A673 (cell line): ENCODE measurements at regions not wholly inside any gene's neighbourhood (a gene's known extent, or its start where the extent isn't known, plus 50 kb on each side); places are given as distances from the start of the nearest gene placed in this dataset.
"Not testable (repeated sequence)": the region's sequence is repeated elsewhere in the genome, so short reads cannot be mapped to it uniquely, and the experiment has no call there.

ENCODE experiments used
- BruUV-seq: library from RNA; stranded (reverse); fragments of 400-500 nt; replicated peaks from 2 replicates; lab custom pipeline; 2021; lab: Mats Ljungman, UMichigan
- CTCF ChIA-PET: fragments of 300-600 bp; sonication (Branson Sonifier 250); formaldehyde crosslinking; loops from one replicate; lab custom pipeline; 2022; ENCODE audit warnings: antibody characterized with exemption; lab: Charles Lee
- POLR2A ChIA-PET: fragments of 300-600 bp; sonication (Branson Sonifier 250); formaldehyde crosslinking; loops from one replicate; lab custom pipeline; 2022; ENCODE audit warnings: antibody characterized with exemption; ENCODE audit not compliant: low non-redundant PET; lab: Charles Lee
- DNase-seq: peaks from one replicate; pipeline ENCODE4 v3.0.0-alpha.2; 2015; ENCODE audit warnings: low spot score
- H3K27ac ChIP-seq: fragments of 200-600 bp; sonication (generic); 2 replicates; pipeline ENCODE4 v1.5.1; 2016; ENCODE audit warnings: mixed run types, low read depth, mild to moderate bottlenecking, mixed read lengths, antibody characterized with exemption, low read length; ENCODE audit not compliant: poor library complexity, severe bottlenecking
- H3K27me3 ChIP-seq: fragments of 200-600 bp; sonication (generic); replicated peaks from 2 replicates; pipeline ENCODE4 v1.6.1; 2017; ENCODE audit warnings: mixed run types, low read depth, mild to moderate bottlenecking, mixed read lengths, antibody characterized with exemption, low read length; ENCODE audit not compliant: insufficient read depth, poor library complexity
- H3K36me3 ChIP-seq: fragments of 200-600 bp; sonication (generic); 2 replicates; pipeline ENCODE4 v1.6.1; 2016; ENCODE audit warnings: mixed run types, mild to moderate bottlenecking, mixed read lengths, antibody characterized with exemption, low read length; ENCODE audit not compliant: insufficient read depth, poor library complexity, severe bottlenecking
- H3K4me1 ChIP-seq: fragments of 200-600 bp; sonication (generic); 2 replicates; pipeline ENCODE4 v1.6.1; 2017; ENCODE audit warnings: mixed run types, mild to moderate bottlenecking, mixed read lengths, antibody characterized with exemption, low read length; ENCODE audit not compliant: insufficient read depth, poor library complexity, severe bottlenecking
- H3K4me3 ChIP-seq: fragments of 200-600 bp; sonication (generic); 2 replicates; pipeline ENCODE4 v1.5.1; 2016; ENCODE audit warnings: low read depth, mixed run types, mild to moderate bottlenecking, mixed read lengths, low read length; ENCODE audit not compliant: poor library complexity, severe bottlenecking
- H3K9me3 ChIP-seq: fragments of 200-600 bp; sonication (generic); 2 replicates; pipeline ENCODE4 v1.6.1; 2016; ENCODE audit warnings: mixed run types, low read depth, mild to moderate bottlenecking, mixed read lengths, antibody characterized with exemption, low read length; ENCODE audit not compliant: poor library complexity, severe bottlenecking
- EZH2 ChIP-seq: fragments of 200-600 bp; sonication (generic); IDR thresholded peaks from 2 replicates; pipeline ENCODE4 v1.6.1; 2017; ENCODE audit warnings: borderline replicate concordance, low read depth, mild to moderate bottlenecking, mixed read lengths, antibody characterized with exemption, low read length; ENCODE audit not compliant: poor library complexity, severe bottlenecking
- intact Hi-C: fragments of 100-400 bp; cut with micrococcal nuclease; formaldehyde crosslinking; loops from one replicate; pipeline ENCODE4 v1.10.0; 2022; ENCODE audit not compliant: unreplicated experiment
- TF ChIP-seq, protein P1 (sequence below): fragments of 300-800, 200-600 bp; sonication (generic); conservative IDR thresholded peaks from 2 replicates; pipeline ENCODE4 v1.5.1; 2017; ENCODE audit warnings: low read depth, mild to moderate bottlenecking, antibody characterized with exemption, low read length, moderate library complexity, mixed read lengths

DNA sequence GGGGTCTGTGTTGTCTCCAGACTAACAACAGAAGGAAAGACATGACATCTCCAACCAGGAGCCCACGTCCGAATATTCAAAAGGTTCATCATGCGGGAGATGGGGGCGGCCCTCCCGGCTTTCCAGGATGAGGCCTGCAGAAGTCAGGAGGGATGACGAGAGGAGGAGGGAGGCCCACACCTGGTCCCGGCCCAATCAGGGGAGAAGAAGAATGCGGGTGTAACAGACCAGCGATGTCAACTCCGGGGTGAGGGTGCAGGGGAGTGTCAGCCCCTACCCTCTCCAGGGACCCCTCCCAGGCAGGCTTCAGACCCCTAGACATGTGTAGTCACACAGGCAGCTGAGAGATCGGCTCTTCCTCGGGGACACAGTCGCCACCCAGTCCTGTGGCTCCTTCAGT is 275.3 kb upstream of the ZNF507 start:
- no peak overlapping the region for H3K4me3 ChIP-seq
- BruUV-seq: no TSS peak
- CTCF ChIA-PET: no interaction called here

DNA sequence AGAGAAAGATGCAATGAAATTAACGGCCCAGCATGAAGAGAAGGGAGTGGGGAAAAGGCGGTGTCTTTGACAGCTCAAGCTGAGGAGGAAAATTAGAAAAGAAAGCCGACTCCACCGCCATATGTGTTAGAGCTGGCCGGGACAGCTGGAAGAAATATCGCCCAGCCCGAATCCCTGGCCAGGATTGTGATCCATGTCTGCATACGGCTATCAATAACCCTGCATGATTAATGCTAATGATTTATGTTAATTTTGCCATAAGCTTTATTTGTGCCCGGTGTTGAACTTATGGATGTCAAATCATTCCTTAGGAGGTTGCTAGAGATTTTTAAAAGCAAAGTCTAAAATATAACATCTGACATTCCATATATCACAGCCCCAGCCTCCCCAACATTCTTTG is 263.4 kb upstream of the ZNF507 start:
- H3K36me3 ChIP-seq: no peaks in the 10 kb centered on the region
- no peak for TF ChIP-seq EZH2
- TF ChIP-seq, protein P1, sequence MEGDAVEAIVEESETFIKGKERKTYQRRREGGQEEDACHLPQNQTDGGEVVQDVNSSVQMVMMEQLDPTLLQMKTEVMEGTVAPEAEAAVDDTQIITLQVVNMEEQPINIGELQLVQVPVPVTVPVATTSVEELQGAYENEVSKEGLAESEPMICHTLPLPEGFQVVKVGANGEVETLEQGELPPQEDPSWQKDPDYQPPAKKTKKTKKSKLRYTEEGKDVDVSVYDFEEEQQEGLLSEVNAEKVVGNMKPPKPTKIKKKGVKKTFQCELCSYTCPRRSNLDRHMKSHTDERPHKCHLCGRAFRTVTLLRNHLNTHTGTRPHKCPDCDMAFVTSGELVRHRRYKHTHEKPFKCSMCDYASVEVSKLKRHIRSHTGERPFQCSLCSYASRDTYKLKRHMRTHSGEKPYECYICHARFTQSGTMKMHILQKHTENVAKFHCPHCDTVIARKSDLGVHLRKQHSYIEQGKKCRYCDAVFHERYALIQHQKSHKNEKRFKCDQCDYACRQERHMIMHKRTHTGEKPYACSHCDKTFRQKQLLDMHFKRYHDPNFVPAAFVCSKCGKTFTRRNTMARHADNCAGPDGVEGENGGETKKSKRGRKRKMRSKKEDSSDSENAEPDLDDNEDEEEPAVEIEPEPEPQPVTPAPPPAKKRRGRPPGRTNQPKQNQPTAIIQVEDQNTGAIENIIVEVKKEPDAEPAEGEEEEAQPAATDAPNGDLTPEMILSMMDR: no peak
- intact Hi-C loops: no loop called here
- no peak for DNase-seq
- H3K9me3 ChIP-seq: no peaks in the 10 kb centered on the region
- no peak overlapping the region for H3K27ac ChIP-seq
- POLR2A ChIA-PET: no interaction called here
- H3K4me1 ChIP-seq: no peaks in the 10 kb centered on the region
- CTCF ChIA-PET: interaction anchor here (0.7 kb wide), 1 partner anchor 186 kb away, joined by 3 read pairs; no protein-coding TSS in a partner anchor
- BruUV-seq: no TSS peak
- H3K27me3 ChIP-seq: no peaks in the 10 kb centered on the region
- H3K4me3 ChIP-seq: no peak overlapping the region

More for the DNA sequence above, 275.3 kb upstream of the ZNF507 start:
- H3K36me3 ChIP-seq: no peaks in the 10 kb centered on the region
- H3K27ac ChIP-seq: no peak overlapping the region
- no peaks in the 10 kb centered on the region for H3K4me1 ChIP-seq
- H3K27me3 ChIP-seq: no peaks in the 10 kb centered on the region
- no peaks in the 10 kb centered on the region for H3K9me3 ChIP-seq
- POLR2A ChIA-PET: no interaction called here
- TF ChIP-seq, protein P1: no peak
- no peak for TF ChIP-seq EZH2
- intact Hi-C loops: no loop called here
- DNase-seq: no peak

DNA sequence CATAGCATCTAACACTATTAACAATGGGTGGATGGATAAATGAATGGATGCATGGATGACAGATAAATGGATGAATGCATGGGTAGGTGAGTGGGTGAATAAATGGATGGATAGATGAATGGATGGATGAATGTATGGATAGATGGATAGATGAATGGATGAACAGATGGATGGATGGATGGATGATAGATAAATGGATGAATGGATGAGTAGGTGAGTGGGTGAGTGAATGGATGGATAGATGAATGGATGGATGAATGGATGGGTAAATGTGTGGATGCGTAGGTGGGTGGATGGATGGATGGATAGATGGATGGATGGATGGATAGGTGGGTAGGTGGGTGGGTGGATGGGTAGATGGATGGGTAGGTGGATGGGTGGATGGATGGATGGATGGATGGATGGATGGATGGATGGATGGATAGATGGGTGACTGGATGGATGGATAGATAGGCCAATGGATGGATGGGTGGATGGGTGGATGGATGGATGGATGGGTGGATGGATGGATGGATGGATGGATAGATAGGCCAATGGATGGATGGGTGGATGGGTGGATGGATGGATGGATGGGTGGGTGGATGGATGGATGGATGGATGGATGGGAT is 260.6 kb upstream of the ZNF507 start:
- BruUV-seq, intact Hi-C loops, DNase-seq, H3K27me3 ChIP-seq, H3K9me3 ChIP-seq, H3K36me3 ChIP-seq, CTCF ChIA-PET, H3K4me3 ChIP-seq, H3K27ac ChIP-seq, POLR2A ChIA-PET, H3K4me1 ChIP-seq: not testable (repeated sequence)

DNA sequence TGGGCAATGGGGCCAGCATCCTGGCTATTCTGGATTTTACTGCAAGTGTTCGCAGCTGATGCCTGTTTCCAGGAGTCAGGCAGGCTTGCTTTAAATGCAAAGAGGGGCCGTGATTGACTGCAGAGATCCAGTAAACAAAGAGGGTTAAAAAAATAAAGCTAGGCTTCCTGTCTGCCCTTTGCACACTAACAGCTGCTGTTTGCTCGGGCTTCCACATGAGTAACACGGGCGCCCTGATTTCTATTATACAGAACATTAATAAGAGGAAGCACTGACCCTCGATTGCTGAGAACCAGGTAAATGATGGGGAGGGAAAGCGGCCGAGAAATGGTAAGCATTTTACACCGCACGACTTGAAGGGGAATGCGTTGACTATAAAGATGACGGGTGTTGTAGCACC is 254.2 kb upstream of the ZNF507 start:
- Histone ChIP-seq H3K4me3 (no peak overlapping the region), H3K27me3 (no peaks in the 10 kb centered on the region), H3K27ac (no peak overlapping the region), H3K9me3 (no peaks in the 10 kb centered on the region), H3K4me1 (no peaks in the 10 kb centered on the region), H3K36me3 (no peaks in the 10 kb centered on the region)
- intact Hi-C loops: no loop called here
- no TSS peak for BruUV-seq
- POLR2A ChIA-PET: no interaction called here
- DNase-seq: no peak
- CTCF ChIA-PET: no interaction called here
- TF ChIP-seq EZH2: no peak
- TF ChIP-seq, protein P1: no peak
